Skeletal muscle satellite cell (primary cell): ENCODE measurements at regions not wholly inside any gene's neighbourhood (a gene's known extent, or its start where the extent isn't known, plus 50 kb on each side); places are given as distances from the start of the nearest gene placed in this dataset.
A peak's percentile ranks its signal among the peaks of the same experiment; 100 is the strongest.

Experiments
- H3K27me3 ChIP-seq: 2 replicates; pipeline ENCODE4 v1.7.0; 2013; ENCODE audit warnings: low read length; ENCODE audit not compliant: control insufficient read depth, insufficient read depth
- H3K36me3 ChIP-seq: 2 replicates; pipeline ENCODE4 v1.7.0; 2013; ENCODE audit warnings: mild to moderate bottlenecking, control low read depth, low read length; ENCODE audit not compliant: insufficient read depth
- H3K4me1 ChIP-seq: 2 replicates; pipeline ENCODE4 v1.7.0; 2013; ENCODE audit warnings: low read length; ENCODE audit not compliant: control insufficient read depth, insufficient read depth
- H3K4me2 ChIP-seq: 2 replicates; pipeline ENCODE4 v1.7.0; 2013; ENCODE audit warnings: mild to moderate bottlenecking, low read length
- H3K4me3 ChIP-seq: 2 replicates; pipeline ENCODE4 v1.7.0; 2013; ENCODE audit warnings: low read length
- H3K9ac ChIP-seq: 2 replicates; pipeline ENCODE4 v1.7.0; 2013; ENCODE audit warnings: mild to moderate bottlenecking, low read depth, low read length, moderate library complexity
- H3K9me3 ChIP-seq: replicated peaks from 2 replicates; pipeline ENCODE4 v1.7.0; 2013; ENCODE audit warnings: mild to moderate bottlenecking, control low read depth, low read length

GRCh38 chr2:181326661-181327060, 130.5 kb upstream of the ITGA4 start:
- Histone ChIP-seq H3K4me2 (no peak overlapping the region), H3K36me3 (no peaks in the 10 kb centered on the region), H3K27me3 (no peaks in the 10 kb centered on the region), H3K9ac (no peak overlapping the region), H3K4me3 (no peak overlapping the region), H3K4me1 (no peaks in the 10 kb centered on the region), H3K9me3 (no peaks in the 10 kb centered on the region)

DNA sequence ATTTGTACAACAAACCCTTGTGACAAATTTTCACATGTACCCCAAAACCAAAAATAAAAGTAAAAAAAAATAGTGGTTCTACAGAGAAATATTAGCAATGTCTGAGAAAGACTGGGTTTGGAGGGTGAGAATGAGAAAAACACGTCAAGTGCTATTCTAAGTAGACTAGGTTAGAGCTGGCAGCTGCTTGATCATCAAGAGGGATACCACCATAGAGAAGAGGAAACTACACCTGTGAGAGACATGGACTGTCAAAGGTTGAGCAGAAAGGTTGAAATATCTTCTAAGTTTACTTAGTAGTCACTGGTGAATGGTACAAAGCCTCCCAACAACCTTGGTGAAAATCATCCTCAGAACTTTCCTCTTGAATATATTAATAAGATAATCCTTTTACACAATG, 126.9 kb upstream of the ITGA4 start:
- Histone ChIP-seq H3K9me3 (no peaks in the 10 kb centered on the region), H3K36me3 (no peaks in the 10 kb centered on the region), H3K4me2 (no peak overlapping the region), H3K9ac (no peak overlapping the region), H3K27me3 (no peaks in the 10 kb centered on the region), H3K4me3 (no peak overlapping the region), H3K4me1 (no peaks in the 10 kb centered on the region)

DNA sequence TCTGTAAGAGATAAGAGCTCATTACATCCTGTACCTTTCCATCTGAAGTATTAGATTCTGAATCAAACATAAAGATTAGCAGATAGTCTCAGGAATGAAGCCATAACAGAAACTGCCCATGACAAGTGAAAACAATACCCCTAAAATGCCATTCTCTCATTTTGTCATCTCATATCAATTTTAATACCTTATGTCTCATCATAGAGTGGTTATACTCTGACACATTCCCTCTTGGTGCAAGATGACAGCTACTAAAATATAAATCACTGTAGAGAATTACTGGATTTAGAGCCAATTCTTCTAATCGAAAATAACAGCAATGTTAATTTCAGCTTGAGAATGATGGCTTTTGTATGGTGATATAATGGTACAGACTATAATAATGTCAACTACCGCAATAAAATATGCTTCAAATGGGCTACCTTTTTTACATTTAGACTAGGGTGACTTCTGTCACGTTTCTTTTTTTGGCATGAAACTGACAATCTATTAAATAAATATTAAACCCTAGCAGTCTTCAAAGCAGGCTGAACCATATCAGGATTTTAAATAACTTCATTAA, 125.1 kb upstream of the ITGA4 start:
- Histone ChIP-seq H3K36me3 (no peaks in the 10 kb centered on the region), H3K4me1 (no peaks in the 10 kb centered on the region), H3K9ac (no peak overlapping the region), H3K4me3 (no peak overlapping the region), H3K4me2 (no peak overlapping the region), H3K9me3 (no peaks in the 10 kb centered on the region), H3K27me3 (no peaks in the 10 kb centered on the region)

DNA sequence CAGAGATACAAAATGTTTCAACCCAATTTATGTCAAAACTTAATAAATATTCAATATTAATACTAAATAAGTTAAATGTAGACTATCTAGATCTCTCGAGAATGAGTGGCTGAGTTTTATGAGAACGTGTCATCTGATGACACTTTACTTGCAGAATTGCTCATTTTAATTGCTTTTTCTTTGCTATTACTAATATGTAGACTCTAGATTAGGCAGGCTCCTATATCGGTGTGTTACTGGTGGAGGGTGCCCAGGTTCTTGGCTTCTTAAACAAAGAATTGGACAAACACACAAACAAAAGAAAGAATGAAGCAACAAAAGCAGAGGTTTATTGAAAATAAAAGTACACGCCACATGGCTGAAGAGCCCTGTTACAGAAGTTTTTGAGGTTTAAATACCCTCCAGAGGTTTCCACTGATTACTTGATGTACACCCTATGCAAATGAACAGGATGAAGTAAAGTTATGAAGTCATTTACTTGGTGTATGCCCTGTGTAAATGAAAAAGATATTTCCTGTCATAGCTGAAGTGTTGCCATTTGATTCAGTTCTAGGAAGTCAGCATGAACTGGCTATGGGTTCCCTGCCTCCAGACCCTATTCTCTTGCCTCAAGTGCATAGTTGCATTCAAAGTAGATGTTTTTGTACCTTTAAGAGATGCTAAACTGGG, 122.9 kb upstream of the ITGA4 start:
- Histone ChIP-seq H3K27me3 (no peaks in the 10 kb centered on the region), H3K36me3 (no peaks in the 10 kb centered on the region), H3K4me3 (no peak overlapping the region), H3K4me2 (no peak overlapping the region), H3K4me1 (no peaks in the 10 kb centered on the region), H3K9me3 (no peaks in the 10 kb centered on the region), H3K9ac (no peak overlapping the region)

- no peaks in the 10 kb centered on the region for H3K9me3 ChIP-seq
- H3K36me3 ChIP-seq: no peaks in the 10 kb centered on the region
- no peak overlapping the region for H3K4me2 ChIP-seq
- H3K4me1 ChIP-seq: no peaks in the 10 kb centered on the region
- no peak overlapping the region for H3K9ac ChIP-seq
- H3K4me3 ChIP-seq: no peak overlapping the region
- no peaks in the 10 kb centered on the region for H3K27me3 ChIP-seq
Observed at GRCh38 chr2:181340891-181341290, 116.3 kb upstream of the ITGA4 start.

DNA sequence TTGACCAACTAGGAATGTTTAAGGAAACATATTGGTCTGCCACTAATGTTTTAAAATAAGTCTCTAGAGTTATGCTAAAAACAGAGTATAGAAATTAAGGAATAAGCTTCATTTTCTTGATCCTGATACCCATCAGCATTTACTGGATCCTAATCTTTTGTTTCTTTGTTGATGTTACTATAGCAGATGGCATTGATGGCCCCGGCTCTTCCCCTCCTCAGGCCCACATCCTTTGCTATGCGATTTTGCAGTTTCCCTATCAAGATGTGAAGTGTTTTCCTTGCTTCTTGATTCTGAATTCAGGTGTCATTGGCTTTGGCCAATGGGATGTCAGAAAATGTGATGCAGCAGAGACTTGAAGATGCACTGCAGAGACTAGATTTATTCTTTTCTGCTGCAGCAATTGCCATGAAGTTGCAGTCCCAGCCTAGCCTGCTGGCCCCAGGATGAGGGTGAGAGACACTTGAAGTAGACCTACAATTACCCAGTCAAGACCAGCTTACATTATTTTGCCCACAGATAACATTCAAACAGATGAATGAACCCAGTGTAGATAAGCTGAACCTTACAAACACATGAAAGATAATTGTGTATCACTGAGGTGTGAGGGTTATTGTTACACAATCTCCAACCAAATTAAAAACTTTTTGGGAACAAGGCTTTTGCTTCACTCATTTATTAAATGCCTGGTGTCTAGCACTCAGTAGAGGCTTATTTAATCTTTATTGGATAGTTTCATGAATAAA, 115.2 kb upstream of the ITGA4 start:
- H3K4me1 ChIP-seq: no peaks in the 10 kb centered on the region
- no peak overlapping the region for H3K4me3 ChIP-seq
- H3K9me3 ChIP-seq: no peaks in the 10 kb centered on the region
- no peak overlapping the region for H3K4me2 ChIP-seq
- H3K9ac ChIP-seq: no peak overlapping the region
- H3K27me3 ChIP-seq: no peaks in the 10 kb centered on the region
- no peaks in the 10 kb centered on the region for H3K36me3 ChIP-seq

DNA sequence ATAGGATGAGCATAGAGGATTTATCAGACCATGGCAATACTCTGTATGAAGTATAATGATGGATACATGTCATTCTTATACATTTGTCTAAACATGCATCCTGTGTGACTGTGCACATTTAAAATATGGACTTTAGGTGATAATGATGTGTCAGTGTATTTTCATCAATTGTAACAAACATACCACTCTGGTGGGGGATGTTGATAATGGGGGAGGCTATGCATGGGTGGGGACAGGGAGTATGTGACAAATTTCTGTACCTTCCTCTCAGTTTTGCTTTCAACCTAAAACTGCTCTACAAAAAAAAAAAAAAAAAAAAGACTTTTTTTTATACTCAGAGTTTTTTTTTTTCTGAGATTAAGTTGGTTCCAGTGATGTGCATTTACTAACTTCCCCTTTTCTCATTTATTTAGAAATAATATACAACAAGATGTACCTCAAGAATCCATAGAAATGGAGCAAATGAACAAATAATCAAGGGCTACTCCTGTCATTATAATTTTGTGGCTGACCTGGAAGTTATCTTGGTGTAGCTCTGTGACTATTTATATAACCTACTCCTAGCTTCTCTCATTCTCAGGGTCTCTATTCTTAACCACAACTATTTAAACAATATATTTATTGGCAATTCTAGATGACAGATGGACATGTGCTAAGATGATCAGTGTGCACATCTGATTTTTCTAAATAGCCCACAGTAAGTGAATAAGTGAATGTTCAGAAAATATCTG, 108.9 kb upstream of the ITGA4 start:
- H3K9me3 ChIP-seq: no peaks in the 10 kb centered on the region
- H3K27me3 ChIP-seq: no peaks in the 10 kb centered on the region
- no peaks in the 10 kb centered on the region for H3K4me1 ChIP-seq
- no peak overlapping the region for H3K4me2 ChIP-seq
- H3K4me3 ChIP-seq: no peak overlapping the region
- no peak overlapping the region for H3K9ac ChIP-seq
- H3K36me3 ChIP-seq: no peaks in the 10 kb centered on the region

- Histone ChIP-seq H3K36me3 (no peaks in the 10 kb centered on the region), H3K27me3 (no peaks in the 10 kb centered on the region), H3K4me1 (peaks cover 16% of the 10 kb centered on the region), H3K4me2 (no peak overlapping the region), H3K9me3 (no peaks in the 10 kb centered on the region), H3K4me3 (no peak overlapping the region), H3K9ac (no peak overlapping the region)
Observed at GRCh38 chr2:181352158-181352557, 105.0 kb upstream of the ITGA4 start.

DNA sequence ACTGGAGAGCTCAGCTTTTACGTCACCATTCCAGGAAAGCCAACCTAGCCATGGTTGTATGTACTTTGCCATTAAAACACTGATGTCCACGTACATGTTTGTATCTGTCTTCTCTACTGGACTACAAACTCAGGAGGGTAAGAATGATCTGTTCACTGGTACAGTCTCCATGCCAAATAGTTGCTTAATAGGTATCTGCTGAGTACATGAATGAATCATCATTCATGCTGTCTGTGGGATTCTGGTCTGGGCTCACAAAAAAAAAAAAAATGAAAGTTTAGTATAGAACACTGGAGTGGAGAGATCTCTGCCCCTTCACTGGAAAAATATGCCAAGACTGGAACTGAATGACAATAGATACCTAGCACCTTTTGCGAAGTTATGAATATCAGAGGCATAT, 102.6 kb upstream of the ITGA4 start:
- Histone ChIP-seq H3K36me3 (no peaks in the 10 kb centered on the region), H3K27me3 (no peaks in the 10 kb centered on the region), H3K4me2 (peak overlapping the region; percentile 28), H3K4me1 (peaks cover 16% of the 10 kb centered on the region), H3K9ac (no peak overlapping the region), H3K4me3 (no peak overlapping the region), H3K9me3 (no peaks in the 10 kb centered on the region)

DNA sequence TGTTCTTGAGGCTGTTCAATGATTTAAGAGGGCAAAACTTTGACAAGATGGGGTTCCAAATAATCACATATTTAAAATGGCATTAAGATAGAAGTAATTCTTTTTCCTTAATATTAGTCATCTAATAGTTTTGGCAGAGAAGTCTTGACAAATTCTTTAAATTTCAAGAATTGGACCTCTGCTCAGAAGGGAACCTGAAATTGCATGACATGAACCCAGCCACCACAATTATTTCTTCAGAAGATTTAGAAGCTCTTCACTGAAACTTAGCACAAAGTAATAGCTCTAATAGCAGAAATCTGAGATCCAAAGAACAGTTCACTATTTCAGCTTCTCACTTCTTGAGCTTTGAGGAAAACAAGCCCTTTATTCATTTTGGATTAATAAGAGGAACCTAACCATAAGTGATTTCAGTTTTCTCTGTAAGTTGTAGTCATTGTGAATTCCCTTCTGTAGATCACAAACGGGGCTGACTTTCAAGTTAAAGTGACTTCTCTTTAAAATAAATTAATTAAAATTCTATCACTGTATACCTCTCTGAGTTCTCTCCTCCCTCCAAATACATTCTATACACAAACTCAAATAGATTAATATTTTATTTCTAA, 100.6 kb upstream of the ITGA4 start:
- H3K4me2 ChIP-seq: no peak overlapping the region
- no peak overlapping the region for H3K9ac ChIP-seq
- no peaks in the 10 kb centered on the region for H3K36me3 ChIP-seq
- H3K9me3 ChIP-seq: no peaks in the 10 kb centered on the region
- peaks cover 16% of the 10 kb centered on the region for H3K4me1 ChIP-seq
- no peak overlapping the region for H3K4me3 ChIP-seq
- no peaks in the 10 kb centered on the region for H3K27me3 ChIP-seq

DNA sequence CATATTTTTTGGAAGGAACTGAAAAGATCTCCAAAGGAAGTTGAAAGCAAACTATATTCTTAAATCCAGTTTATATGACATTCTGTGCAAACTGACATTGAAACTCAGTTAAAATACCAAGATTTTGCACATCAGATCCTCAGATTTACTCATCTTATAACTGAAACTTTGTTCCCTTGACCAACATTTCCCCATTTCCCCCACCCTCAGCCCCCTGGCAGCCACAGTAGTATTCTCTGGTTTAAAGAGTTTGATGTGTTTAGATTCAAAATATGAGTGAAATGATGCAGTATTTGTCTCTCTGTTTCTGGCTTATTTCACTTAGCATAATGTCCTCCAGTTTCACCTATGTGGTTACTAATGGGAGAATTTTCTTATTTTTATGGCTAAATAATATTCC, 99.2 kb upstream of the ITGA4 start:
- H3K4me1 ChIP-seq: peaks cover 16% of the 10 kb centered on the region
- no peaks in the 10 kb centered on the region for H3K9me3 ChIP-seq
- no peaks in the 10 kb centered on the region for H3K36me3 ChIP-seq
- no peak overlapping the region for H3K9ac ChIP-seq
- no peaks in the 10 kb centered on the region for H3K27me3 ChIP-seq
- H3K4me2 ChIP-seq: no peak overlapping the region
- no peak overlapping the region for H3K4me3 ChIP-seq
